GM23338 (cell line): ENCODE measurements at regions not wholly inside any gene's neighbourhood (a gene's known extent, or its start where the extent isn't known, plus 50 kb on each side); places are given as distances from the start of the nearest gene placed in this dataset.

Experiments
- ATAC-seq: fragments of 200-7000 bp; cut with Tn5 transposase; 3 replicates; pipeline ENCODE4 v1.9.1; 2020
- DNase-seq: peaks from one replicate; pipeline ENCODE4 v3.0.0-alpha.2; 2015; ENCODE audit warnings: low spot score
- H2AFZ ChIP-seq: fragments of 200-600 bp; sonication (generic); 2 replicates; pipeline ENCODE4 v1.8.0; 2016; ENCODE audit warnings: antibody characterized with exemption, mild to moderate bottlenecking, moderate library complexity
- H3F3A ChIP-seq: fragments of 200-600 bp; sonication (generic); replicated peaks from 2 replicates; pipeline ENCODE4 v1.8.0; 2017; ENCODE audit warnings: antibody characterized with exemption, mixed run types, low read depth
- H3K27ac ChIP-seq: fragments of 200-600 bp; sonication (generic); 2 replicates; pipeline ENCODE4 v1.6.1; 2016; ENCODE audit warnings: low read depth
- H3K27me3 ChIP-seq: fragments of 200-600 bp; sonication (generic); 2 replicates; pipeline ENCODE4 v1.8.0; 2016; ENCODE audit warnings: mild to moderate bottlenecking, mixed run types, moderate library complexity; ENCODE audit not compliant: insufficient read depth
- H3K36me3 ChIP-seq: fragments of 200-600 bp; sonication (generic); 2 replicates; pipeline ENCODE4 v1.8.0; 2016; ENCODE audit warnings: mild to moderate bottlenecking; ENCODE audit not compliant: insufficient read depth
- H3K4me1 ChIP-seq: fragments of 200-600 bp; sonication (generic); 2 replicates; pipeline ENCODE4 v1.8.0; 2016; ENCODE audit warnings: mild to moderate bottlenecking, moderate library complexity; ENCODE audit not compliant: insufficient read depth
- H3K4me2 ChIP-seq: fragments of 200-600 bp; sonication (generic); 2 replicates; pipeline ENCODE4 v1.7.1; 2017; ENCODE audit warnings: mixed run types
- H3K4me3 ChIP-seq: fragments of 200-600 bp; sonication (generic); 2 replicates; pipeline ENCODE4 v1.6.1; 2016; ENCODE audit warnings: mixed run types
- H3K79me2 ChIP-seq: fragments of 200-600 bp; sonication (generic); replicated peaks from 2 replicates; pipeline ENCODE4 v1.8.0; 2017; ENCODE audit warnings: mild to moderate bottlenecking; ENCODE audit not compliant: insufficient read depth
- H3K9me2 ChIP-seq: fragments of 200-600 bp; sonication (generic); 2 replicates; pipeline ENCODE4 v1.8.0; 2017; ENCODE audit not compliant: insufficient read depth
- H4K20me1 ChIP-seq: fragments of 200-600 bp; sonication (generic); replicated peaks from 2 replicates; pipeline ENCODE4 v1.8.0; 2017; ENCODE audit warnings: mild to moderate bottlenecking; ENCODE audit not compliant: insufficient read depth
- H3K27ac Mint-ChIP-seq: 2 replicates; pipeline ENCODE4 v1.8.0; 2020; ENCODE audit warnings: inconsistent platforms, mild to moderate bottlenecking, moderate library complexity, mixed read lengths
- H3K27me3 Mint-ChIP-seq: 3 replicates; pipeline ENCODE4 v1.8.0; 2022; ENCODE audit warnings: low read depth, mild to moderate bottlenecking, moderate library complexity, mixed read lengths, inconsistent platforms; ENCODE audit not compliant: insufficient read depth, poor library complexity
- H3K36me3 Mint-ChIP-seq: 3 replicates; pipeline ENCODE4 v1.8.0; 2021; ENCODE audit warnings: low read depth, mild to moderate bottlenecking, inconsistent platforms, moderate library complexity, mixed read lengths
- H3K4me1 Mint-ChIP-seq: 3 replicates; pipeline ENCODE4 v1.8.0; 2020; ENCODE audit warnings: mild to moderate bottlenecking, inconsistent platforms, mixed read lengths
- H3K4me3 Mint-ChIP-seq: 3 replicates; pipeline ENCODE4 v1.8.0; 2021; ENCODE audit warnings: moderate library complexity, mild to moderate bottlenecking, inconsistent platforms, mixed read lengths
- H3K9me3 Mint-ChIP-seq: 3 replicates; pipeline ENCODE4 v1.8.0; 2020; ENCODE audit warnings: moderate library complexity, mild to moderate bottlenecking, inconsistent platforms, mixed read lengths
- CREB1 ChIP-seq: fragments of 250-450 bp; sonication (Bioruptor Pico); IDR thresholded peaks from 2 replicates; pipeline ENCODE4 v1.5.0; 2020; ENCODE audit warnings: low read depth, mild to moderate bottlenecking, moderate library complexity
- CTCF ChIP-seq, 2 experiments: fragments of 200-600 bp in 1 of 2; sonication (generic) in 1 of 2; conservative IDR thresholded peaks; 2 replicates each; pipeline versions ENCODE4 v1.5.1 to v1.6.1; 2016 to 2017; ENCODE audit warnings: antibody characterized with exemption in 2 of 2, low read depth in 2 of 2, mild to moderate bottlenecking in 2 of 2, moderate library complexity in 1 of 2
- ETS1 ChIP-seq: IDR thresholded peaks from 2 replicates; pipeline ENCODE4 v1.6.1; 2016; ENCODE audit warnings: antibody characterized with exemption
- EZH2 ChIP-seq: fragments of 200-600 bp; sonication (generic); IDR thresholded peaks from one replicate; pipeline ENCODE4 v1.8.0; 2017; ENCODE audit warnings: antibody characterized with exemption, mild to moderate bottlenecking, low read depth; ENCODE audit not compliant: unreplicated experiment
- EZH2phosphoT487 ChIP-seq: fragments of 200-600 bp; sonication (generic); IDR thresholded peaks from one replicate; pipeline ENCODE4 v1.8.1; 2018; ENCODE audit warnings: antibody characterized with exemption; ENCODE audit not compliant: unreplicated experiment
- JUNB ChIP-seq: IDR thresholded peaks from one replicate; pipeline ENCODE4 v1.6.1; 2016; ENCODE audit warnings: antibody characterized with exemption; ENCODE audit not compliant: unreplicated experiment
- NANOG ChIP-seq: IDR thresholded peaks from 2 replicates; pipeline ENCODE4 v1.6.1; 2016; ENCODE audit warnings: antibody characterized with exemption, borderline replicate concordance
- POLR2AphosphoS5 ChIP-seq: IDR thresholded peaks from 2 replicates; pipeline ENCODE4 v1.6.1; 2016; ENCODE audit warnings: antibody characterized with exemption, low read depth
- REST ChIP-seq: IDR thresholded peaks from one replicate; pipeline ENCODE4 v1.6.1; 2018; ENCODE audit warnings: antibody characterized with exemption; ENCODE audit not compliant: unreplicated experiment
- STAT1 ChIP-seq: IDR thresholded peaks from one replicate; pipeline ENCODE4 v1.6.1; 2016; ENCODE audit warnings: antibody characterized with exemption; ENCODE audit not compliant: unreplicated experiment
- ZNF114 ChIP-seq: fragments of 250-450 bp; sonication (Bioruptor Pico); IDR thresholded peaks from 2 replicates; pipeline ENCODE4 v1.5.0; 2020; ENCODE audit warnings: mild to moderate bottlenecking, moderate library complexity
- ZNF331 ChIP-seq: fragments of 250-450 bp; sonication (Bioruptor Pico); IDR thresholded peaks from 2 replicates; pipeline ENCODE4 v1.5.0; 2020; ENCODE audit warnings: low read depth, mild to moderate bottlenecking, moderate library complexity
- ZNF462 ChIP-seq: fragments of 250-450 bp; sonication (Bioruptor Pico); IDR thresholded peaks from 2 replicates; pipeline ENCODE4 v1.5.0; 2020; ENCODE audit warnings: mild to moderate bottlenecking, moderate library complexity

- Mint-ChIP-seq H3K27ac (no peak overlapping the region), H3K27me3 (peaks cover 9% of the 10 kb centered on the region), H3K36me3 (peaks cover 6% of the 10 kb centered on the region; the same call in 1 of the 3 replicates), H3K9me3 (peaks cover 5% of the 10 kb centered on the region; the same call in 2 of the 3 replicates), H3K4me1 (peaks cover 19% of the 10 kb centered on the region), H3K4me3 (no peak overlapping the region)
- Histone ChIP-seq H3K9me2 (no peaks in the 10 kb centered on the region), H4K20me1 (no peaks in the 10 kb centered on the region), H3K36me3 (no peaks in the 10 kb centered on the region), H3K4me2 (no peak overlapping the region), H3K79me2 (no peaks in the 10 kb centered on the region), H3F3A (no peaks in the 10 kb centered on the region), H2AFZ (no peak overlapping the region), H3K27ac (no peak overlapping the region), H3K4me3 (no peak overlapping the region), H3K27me3 (no peaks in the 10 kb centered on the region), H3K4me1 (peaks cover 13% of the 10 kb centered on the region; the same call in 1 of the 2 replicates)
- ATAC-seq: no peak
- DNase-seq: no peak
- TF ChIP-seq EZH2 (no peak), ZNF114 (CRISPR knock-in tag) (no peak), EZH2phosphoT487 (no peak), ZNF331 (CRISPR knock-in tag) (no peak), CREB1 (CRISPR knock-in tag) (no peak), POLR2AphosphoS5 (no peak), NANOG (no peak), ETS1 (no peak), ZNF462 (CRISPR knock-in tag) (no peak), JUNB (no peak), STAT1 (no peak), CTCF (conservative IDR thresholded peaks at IDR 0.05; ENCODE audit: low read depth in 2 of 2) (no peak), REST (no peak)
These were observed 120.2 kb upstream of the MLN start for GRCh38 chr6:33923857-33924514.
